Parathyroid adenoma (tissue), 2 donors: ENCODE measurements at regions not wholly inside any gene's neighbourhood (a gene's known extent, or its start where the extent isn't known, plus 50 kb on each side); places are given as distances from the start of the nearest gene placed in this dataset.

Experiments
- H2AFZ ChIP-seq: fragments of 300-600 bp; sonication (generic); one replicate; pipeline ENCODE4 v1.7.0; 2017; ENCODE audit warnings: antibody characterized with exemption, mild to moderate bottlenecking
- H3K27ac ChIP-seq: fragments of 300-600 bp; sonication (generic); one replicate; pipeline ENCODE4 v1.7.0; 2017
- H3K27me3 ChIP-seq: fragments of 300-600 bp; sonication (generic); one replicate; pipeline ENCODE4 v1.7.0; 2017; ENCODE audit warnings: low read length; ENCODE audit not compliant: control insufficient read depth, insufficient read depth
- H3K36me3 ChIP-seq: fragments of 300-600 bp; sonication (generic); one replicate; pipeline ENCODE4 v1.7.0; 2017; ENCODE audit warnings: low read length; ENCODE audit not compliant: control insufficient read depth, insufficient read depth
- H3K4me1 ChIP-seq: fragments of 300-600 bp; sonication (generic); one replicate; pipeline ENCODE4 v1.7.0; 2017; ENCODE audit warnings: control low read depth
- H3K4me2 ChIP-seq: fragments of 300-600 bp; sonication (generic); one replicate; pipeline ENCODE4 v1.7.0; 2017; ENCODE audit warnings: low read length
- H3K4me3 ChIP-seq: fragments of 300-600 bp; sonication (generic); one replicate; pipeline ENCODE4 v1.7.0; 2017; ENCODE audit warnings: low read depth, low read length
- H3K79me2 ChIP-seq: fragments of 300-600 bp; sonication (generic); one replicate; pipeline ENCODE4 v1.7.0; 2017; ENCODE audit warnings: control low read depth
- H3K9ac ChIP-seq: fragments of 300-600 bp; sonication (generic); one replicate; pipeline ENCODE4 v1.7.0; 2017; ENCODE audit warnings: mild to moderate bottlenecking
- H3K9me3 ChIP-seq: fragments of 300-600 bp; sonication (generic); one replicate; pipeline ENCODE4 v1.7.0; 2017; ENCODE audit warnings: low read length; ENCODE audit not compliant: control insufficient read depth
- CTCF ChIP-seq: fragments of 300-600 bp; sonication (generic); IDR thresholded peaks from one replicate; pipeline ENCODE4 v1.7.0; 2017; ENCODE audit warnings: antibody characterized with exemption, mild to moderate bottlenecking
- donor health status: primary hyperparathyroidism.

DNA sequence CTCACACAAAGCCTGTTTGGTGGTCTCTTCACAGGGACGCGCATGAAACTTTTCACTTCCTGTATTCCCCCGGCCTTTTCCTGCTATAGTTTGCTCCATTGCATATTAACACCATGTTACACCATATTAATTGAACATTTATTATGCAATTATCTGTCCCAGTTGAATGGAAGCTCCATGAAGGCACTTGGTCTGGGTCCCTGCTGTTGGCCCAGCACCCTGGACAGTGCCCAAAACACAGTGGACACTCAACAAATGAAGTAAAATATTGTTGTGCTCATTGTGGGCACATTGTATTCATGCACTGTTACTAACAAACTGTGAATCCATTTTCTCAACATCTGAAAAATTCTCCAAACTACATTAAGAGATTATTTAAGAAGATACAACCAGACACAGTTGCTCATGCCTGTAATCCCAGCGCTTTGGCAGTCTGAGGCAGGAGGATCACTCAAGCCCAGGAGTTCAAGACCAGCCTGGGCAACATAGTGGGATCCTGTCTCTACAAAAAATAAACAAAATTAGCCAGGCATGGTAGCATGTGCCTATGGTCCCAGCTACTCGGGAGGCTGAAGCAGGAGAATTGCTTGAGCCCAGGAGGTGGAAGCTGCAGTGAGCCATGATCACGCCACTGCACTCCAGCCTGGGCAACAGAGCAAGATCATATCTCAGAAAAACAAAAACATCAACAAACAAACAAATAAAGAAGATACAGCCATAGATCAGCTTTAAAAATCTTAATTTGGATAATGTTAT lies 292.7 kb upstream of the TENM3 start:
- Histone ChIP-seq H3K79me2 (no peaks in the 10 kb centered on the region), H2AFZ (no peak overlapping the region), H3K9ac (no peak overlapping the region), H3K9me3 (no peaks in the 10 kb centered on the region), H3K36me3 (no peaks in the 10 kb centered on the region), H3K4me2 (no peak overlapping the region), H3K4me3 (no peak overlapping the region), H3K27ac (no peak overlapping the region), H3K27me3 (no peaks in the 10 kb centered on the region), H3K4me1 (no peaks in the 10 kb centered on the region)
- TF ChIP-seq CTCF: no peak

DNA sequence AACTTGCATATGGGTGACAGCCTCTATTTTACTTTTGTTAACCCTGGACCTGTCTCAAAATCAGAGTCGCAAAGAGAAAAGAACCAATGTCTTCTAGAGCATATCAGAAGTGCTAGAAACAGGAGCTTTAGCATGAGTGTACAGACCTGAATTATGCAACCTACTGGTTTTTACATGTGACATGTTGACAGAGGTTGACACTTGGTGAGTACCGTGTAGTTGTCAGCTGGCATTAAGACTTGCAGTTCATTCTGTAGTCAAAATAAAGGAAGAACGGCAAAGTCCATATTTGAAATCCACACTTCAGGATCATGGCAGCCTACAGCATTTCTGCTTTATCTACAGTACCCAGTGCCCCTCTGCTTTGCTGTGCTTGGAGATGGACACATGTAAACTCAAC lies 291.9 kb upstream of the TENM3 start:
- Histone ChIP-seq H2AFZ (no peak overlapping the region), H3K4me1 (no peaks in the 10 kb centered on the region), H3K4me3 (no peak overlapping the region), H3K79me2 (no peaks in the 10 kb centered on the region), H3K27ac (no peak overlapping the region), H3K27me3 (no peaks in the 10 kb centered on the region), H3K4me2 (no peak overlapping the region), H3K9ac (no peak overlapping the region), H3K36me3 (no peaks in the 10 kb centered on the region), H3K9me3 (no peaks in the 10 kb centered on the region)
- no peak for TF ChIP-seq CTCF

DNA sequence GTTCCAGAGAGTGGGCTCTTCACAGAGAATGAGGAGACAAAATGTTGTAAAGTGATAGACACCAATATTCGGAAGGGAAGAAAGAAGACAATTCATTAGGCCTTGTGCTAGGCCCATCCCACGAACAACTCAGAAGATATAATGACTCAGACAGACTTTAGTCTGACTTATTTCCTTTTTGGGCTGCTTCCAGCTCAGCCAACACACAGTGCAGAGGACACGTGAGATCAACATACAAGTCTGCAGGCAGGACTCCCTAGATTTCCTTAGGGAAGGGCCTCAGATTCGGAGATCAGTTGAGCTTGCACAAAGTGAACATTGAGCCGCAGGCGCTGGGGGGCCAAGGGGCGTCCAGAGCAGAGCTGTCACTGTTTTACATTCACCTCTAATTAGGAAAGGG lies 290.7 kb upstream of the TENM3 start:
- Histone ChIP-seq H3K4me1 (no peaks in the 10 kb centered on the region), H2AFZ (no peak overlapping the region), H3K4me3 (no peak overlapping the region), H3K79me2 (no peaks in the 10 kb centered on the region), H3K27ac (no peak overlapping the region), H3K9me3 (no peaks in the 10 kb centered on the region), H3K27me3 (no peaks in the 10 kb centered on the region), H3K36me3 (no peaks in the 10 kb centered on the region), H3K9ac (no peak overlapping the region), H3K4me2 (no peak overlapping the region)
- TF ChIP-seq CTCF: no peak

- Histone ChIP-seq H3K27me3 (no peaks in the 10 kb centered on the region), H3K79me2 (no peaks in the 10 kb centered on the region), H3K9me3 (no peaks in the 10 kb centered on the region), H3K4me2 (no peak overlapping the region), H3K27ac (no peak overlapping the region), H3K4me1 (no peaks in the 10 kb centered on the region), H3K4me3 (no peak overlapping the region), H3K9ac (no peak overlapping the region), H3K36me3 (no peaks in the 10 kb centered on the region), H2AFZ (no peak overlapping the region)
- no peak for TF ChIP-seq CTCF
Observed at GRCh38 chr4:181956512-181956911, 286.7 kb upstream of the TENM3 start.

GRCh38 chr4:181957088-181957487 lies 286.1 kb upstream of the TENM3 start:
- peak overlapping the region; percentile 34 for H3K4me2 ChIP-seq
- no peaks in the 10 kb centered on the region for H3K27me3 ChIP-seq
- H3K79me2 ChIP-seq: no peaks in the 10 kb centered on the region
- H3K9ac ChIP-seq: no peak overlapping the region
- TF ChIP-seq CTCF: no peak
- no peak overlapping the region for H3K27ac ChIP-seq
- H3K36me3 ChIP-seq: no peaks in the 10 kb centered on the region
- no peaks in the 10 kb centered on the region for H3K4me1 ChIP-seq
- no peak overlapping the region for H3K4me3 ChIP-seq
- H3K9me3 ChIP-seq: no peaks in the 10 kb centered on the region
- no peak overlapping the region for H2AFZ ChIP-seq
